Erythroblast (primary cell): ENCODE measurements at regions not wholly inside any gene's neighbourhood (a gene's known extent, or its start where the extent isn't known, plus 50 kb on each side); places are given as distances from the start of the nearest gene placed in this dataset.

Experiments
- GATA1 ChIP-seq: IDR thresholded peaks from 2 replicates; pipeline ENCODE4 v1.6.1; 2011; ENCODE audit warnings: low read depth, mild to moderate bottlenecking, control low read depth, low read length, moderate library complexity
- POLR2A ChIP-seq: IDR thresholded peaks from 2 replicates; pipeline ENCODE4 v1.6.1; 2011; ENCODE audit warnings: mild to moderate bottlenecking, low read length

DNA sequence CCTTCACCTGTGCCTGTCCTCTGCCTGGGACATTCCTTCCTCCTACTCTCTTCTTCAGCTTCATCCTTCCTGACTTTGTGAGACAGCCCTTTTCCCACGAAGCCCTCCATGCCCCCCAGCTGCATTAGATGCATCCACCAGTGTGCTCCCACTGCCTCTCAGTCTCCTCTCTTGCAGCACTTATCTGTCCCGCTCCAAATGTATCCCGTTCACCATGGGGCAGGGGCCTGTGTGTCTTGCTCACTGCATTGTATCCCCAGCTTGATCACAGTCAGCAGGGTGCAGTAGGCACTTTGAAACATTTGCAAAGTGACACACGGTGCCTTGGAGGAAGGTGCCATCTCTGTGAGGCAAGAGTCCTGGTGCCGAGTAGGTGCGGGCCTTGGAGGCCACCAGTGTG, 104.0 kb downstream of the SLC25A47 start:
- no peak for TF ChIP-seq POLR2A
- no peak for TF ChIP-seq GATA1
